MM.1S (cell line): ENCODE measurements at regions not wholly inside any gene's neighbourhood (a gene's known extent, or its start where the extent isn't known, plus 50 kb on each side); places are given as distances from the start of the nearest gene placed in this dataset.
"Not testable (repeated sequence)": the region's sequence is repeated elsewhere in the genome, so short reads cannot be mapped to it uniquely, and the experiment has no call there.

Experiments used
- DNase-seq: peaks from one replicate; pipeline ENCODE4 v3.0.0-alpha.2; 2015
- H2AFZ ChIP-seq: fragments of 300-600 bp; sonication (generic); 2 replicates; pipeline ENCODE4 v1.6.0; 2016; ENCODE audit warnings: antibody characterized with exemption, low read length
- H3F3A ChIP-seq: fragments of 300-600 bp; sonication (generic); 2 replicates; pipeline ENCODE4 v1.6.1; 2016; ENCODE audit warnings: mild to moderate bottlenecking, antibody characterized with exemption, low read length, moderate library complexity, mixed read lengths; ENCODE audit not compliant: insufficient read depth
- H3K27ac ChIP-seq: fragments of 300-600 bp; sonication (generic); 2 replicates; pipeline ENCODE4 v1.5.1; 2016; ENCODE audit warnings: mild to moderate bottlenecking, low read length
- H3K27me3 ChIP-seq: fragments of 300-600 bp; sonication (generic); replicated peaks from 2 replicates; pipeline ENCODE4 v1.6.0; 2016; ENCODE audit warnings: low read length; ENCODE audit not compliant: insufficient read depth
- H3K36me3 ChIP-seq: fragments of 300-600 bp; sonication (generic); replicated peaks from 2 replicates; pipeline ENCODE4 v1.6.1; 2016; ENCODE audit warnings: mild to moderate bottlenecking, low read length, mixed read lengths; ENCODE audit not compliant: insufficient read depth
- H3K4me1 ChIP-seq: fragments of 300-600 bp; sonication (generic); 2 replicates; pipeline ENCODE4 v1.6.1; 2016; ENCODE audit warnings: low read length, mixed read lengths
- H3K4me2 ChIP-seq: fragments of 300-600 bp; sonication (generic); 2 replicates; pipeline ENCODE4 v1.6.0; 2016; ENCODE audit warnings: low read depth, low read length
- H3K4me3 ChIP-seq: fragments of 300-600 bp; sonication (generic); 2 replicates; pipeline ENCODE4 v1.5.1; 2016; ENCODE audit warnings: low read length, mixed read lengths
- H3K79me2 ChIP-seq: fragments of 300-600 bp; sonication (generic); 2 replicates; pipeline ENCODE4 v1.6.1; 2016; ENCODE audit warnings: mixed run types, low read length, mixed read lengths
- H3K9ac ChIP-seq: fragments of 300-600 bp; sonication (generic); 2 replicates; pipeline ENCODE4 v1.6.1; 2016; ENCODE audit warnings: low read length, mixed read lengths
- H3K9me2 ChIP-seq: fragments of 300-600 bp; sonication (generic); replicated peaks from 2 replicates; pipeline ENCODE4 v1.6.1; 2016; ENCODE audit warnings: mild to moderate bottlenecking, low read length, mixed read lengths; ENCODE audit not compliant: insufficient read depth
- H3K9me3 ChIP-seq: fragments of 300-600 bp; sonication (generic); replicated peaks from 2 replicates; pipeline ENCODE4 v1.6.1; 2016; ENCODE audit warnings: mild to moderate bottlenecking, low read length, mixed read lengths; ENCODE audit not compliant: insufficient read depth
- H4K20me1 ChIP-seq: fragments of 300-600 bp; sonication (generic); 2 replicates; pipeline ENCODE4 v1.6.1; 2016; ENCODE audit warnings: mild to moderate bottlenecking, low read length, moderate library complexity, mixed read lengths; ENCODE audit not compliant: insufficient read depth

DNA sequence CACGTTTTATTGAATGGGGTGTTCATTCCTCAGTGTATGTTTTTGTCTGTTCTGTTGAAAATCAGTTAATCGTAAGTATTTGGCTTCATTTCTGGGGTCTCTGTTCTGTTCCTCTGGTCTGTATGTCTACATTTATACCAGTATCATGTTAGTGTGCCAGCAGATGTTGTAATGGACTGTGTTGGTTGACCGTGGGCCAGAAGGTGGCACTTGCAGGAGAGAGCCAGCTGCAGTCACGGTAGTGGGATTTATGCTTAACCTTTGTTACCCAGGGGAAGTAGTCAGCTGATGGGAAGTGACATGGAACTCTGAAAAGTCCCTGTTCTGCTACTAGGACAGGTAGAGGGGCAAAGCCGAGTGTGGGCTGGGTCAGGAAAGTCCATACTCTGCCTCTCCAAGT lies 238.3 kb upstream of the NPAP1 start:
- not testable (repeated sequence) for H3K9ac ChIP-seq, H3K4me3 ChIP-seq, H4K20me1 ChIP-seq, H3K36me3 ChIP-seq, H3K79me2 ChIP-seq, H3K27me3 ChIP-seq, H3F3A ChIP-seq, H3K27ac ChIP-seq, H3K4me1 ChIP-seq, H3K9me3 ChIP-seq, H3K9me2 ChIP-seq, DNase-seq
- H2AFZ ChIP-seq = peak overlapping the region; percentile 77; the same call in 1 of the 2 replicates
- peak overlapping the region; percentile 50; the same call in 1 of the 2 replicates for H3K4me2 ChIP-seq

GRCh38 chr15:24437735-24438134 lies 237.8 kb upstream of the NPAP1 start:
- peak overlapping the region; percentile 50; the same call in 1 of the 2 replicates for H3K4me2 ChIP-seq
- H3K27me3 ChIP-seq, H3K4me3 ChIP-seq, H3F3A ChIP-seq, H3K9ac ChIP-seq, H3K27ac ChIP-seq, H3K79me2 ChIP-seq, H4K20me1 ChIP-seq, H3K4me1 ChIP-seq, H3K9me2 ChIP-seq, H3K9me3 ChIP-seq, H3K36me3 ChIP-seq: not testable (repeated sequence)
- peak; percentile 24 for DNase-seq
- peak overlapping the region; percentile 77 for H2AFZ ChIP-seq

GRCh38 chr15:24477107-24478025 lies 198.2 kb upstream of the NPAP1 start:
- H3K9me2 ChIP-seq, H3K9me3 ChIP-seq, H3K36me3 ChIP-seq, H3K9ac ChIP-seq, H3K27ac ChIP-seq, H3K4me3 ChIP-seq, H3K4me2 ChIP-seq, H3F3A ChIP-seq, H3K79me2 ChIP-seq, DNase-seq, H4K20me1 ChIP-seq, H2AFZ ChIP-seq, H3K27me3 ChIP-seq, H3K4me1 ChIP-seq: not testable (repeated sequence)

- H4K20me1 ChIP-seq, DNase-seq, H3K9ac ChIP-seq, H3K4me3 ChIP-seq, H2AFZ ChIP-seq, H3K9me3 ChIP-seq, H3K27me3 ChIP-seq, H3F3A ChIP-seq, H3K36me3 ChIP-seq, H3K9me2 ChIP-seq, H3K79me2 ChIP-seq, H3K27ac ChIP-seq, H3K4me2 ChIP-seq, H3K4me1 ChIP-seq: not testable (repeated sequence)
Measured at GRCh38 chr15:24485885-24486567, 189.5 kb upstream of the NPAP1 start.

DNA sequence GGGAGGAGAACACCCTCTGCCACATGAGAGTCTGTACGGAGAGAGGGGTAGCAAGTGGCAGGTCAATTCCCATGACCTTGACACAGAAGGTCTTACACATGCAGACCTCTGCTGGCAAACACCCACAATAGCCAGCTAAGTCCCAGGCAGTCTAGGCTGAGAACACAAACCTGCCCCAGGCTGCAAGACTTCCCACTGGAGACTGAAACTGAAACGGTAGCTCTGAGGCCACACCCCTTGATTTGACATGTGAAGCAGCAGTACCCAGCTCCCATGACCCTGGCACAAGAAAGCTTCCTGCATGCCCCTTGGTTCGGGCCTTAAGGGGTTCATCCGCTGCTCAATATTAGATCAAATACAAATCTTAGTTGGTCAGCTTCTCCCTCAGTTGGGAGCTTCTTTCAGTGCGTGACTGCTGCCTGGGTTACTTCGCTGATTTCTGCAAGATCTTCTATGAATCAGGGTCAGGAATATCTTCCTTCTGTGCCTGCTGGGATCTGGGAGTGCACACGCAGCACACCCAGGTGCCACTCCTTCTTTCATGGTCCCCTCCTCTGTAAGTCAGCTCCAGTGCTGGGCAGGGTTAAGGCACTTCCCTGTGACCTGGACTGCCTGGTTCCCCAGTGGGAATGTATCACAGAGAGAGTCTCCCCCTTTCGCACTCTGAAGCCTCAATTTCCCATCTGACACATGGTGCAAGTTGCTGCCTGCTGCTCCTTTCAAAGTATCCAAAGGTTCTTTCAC lies 187.2 kb upstream of the NPAP1 start:
- not testable (repeated sequence) for H3K4me1 ChIP-seq, H3K9me3 ChIP-seq, H3K27me3 ChIP-seq, H3K36me3 ChIP-seq, H3F3A ChIP-seq, H3K4me3 ChIP-seq, H3K79me2 ChIP-seq, H4K20me1 ChIP-seq, H3K9me2 ChIP-seq, H3K9ac ChIP-seq, H3K27ac ChIP-seq
- Histone ChIP-seq H3K4me2 (peak overlapping the region; percentile 16; the same call in 1 of the 2 replicates), H2AFZ (peak overlapping the region; percentile 48; the same call in 1 of the 2 replicates)
- DNase-seq = peak; percentile 9

GRCh38 chr15:24505216-24505615 lies 170.4 kb upstream of the NPAP1 start:
- H3K9ac ChIP-seq, H3K9me2 ChIP-seq, H3K9me3 ChIP-seq, H3F3A ChIP-seq, H3K4me3 ChIP-seq, H3K36me3 ChIP-seq, H3K79me2 ChIP-seq, H3K4me1 ChIP-seq, DNase-seq, H3K27ac ChIP-seq, H2AFZ ChIP-seq, H4K20me1 ChIP-seq, H3K4me2 ChIP-seq, H3K27me3 ChIP-seq: not testable (repeated sequence)

GRCh38 chr15:24509714-24510113 lies 165.9 kb upstream of the NPAP1 start:
- not testable (repeated sequence) for H3K27ac ChIP-seq, H3K4me3 ChIP-seq, H3K36me3 ChIP-seq, H3K4me2 ChIP-seq, H3K27me3 ChIP-seq, H3K4me1 ChIP-seq, H2AFZ ChIP-seq, H3K79me2 ChIP-seq, H3K9ac ChIP-seq, H4K20me1 ChIP-seq, H3F3A ChIP-seq, DNase-seq, H3K9me3 ChIP-seq, H3K9me2 ChIP-seq
